ENCODE measurements at regions not wholly inside any gene's neighbourhood (a gene's known extent, or its start where the extent isn't known, plus 50 kb on each side); places are given as distances from the start of the nearest gene placed in this dataset.
A peak's percentile ranks its signal among the peaks of the same experiment; 100 is the strongest.
"Not testable (repeated sequence)": the region's sequence is repeated elsewhere in the genome, so short reads cannot be mapped to it uniquely, and the experiment has no call there.

DNA sequence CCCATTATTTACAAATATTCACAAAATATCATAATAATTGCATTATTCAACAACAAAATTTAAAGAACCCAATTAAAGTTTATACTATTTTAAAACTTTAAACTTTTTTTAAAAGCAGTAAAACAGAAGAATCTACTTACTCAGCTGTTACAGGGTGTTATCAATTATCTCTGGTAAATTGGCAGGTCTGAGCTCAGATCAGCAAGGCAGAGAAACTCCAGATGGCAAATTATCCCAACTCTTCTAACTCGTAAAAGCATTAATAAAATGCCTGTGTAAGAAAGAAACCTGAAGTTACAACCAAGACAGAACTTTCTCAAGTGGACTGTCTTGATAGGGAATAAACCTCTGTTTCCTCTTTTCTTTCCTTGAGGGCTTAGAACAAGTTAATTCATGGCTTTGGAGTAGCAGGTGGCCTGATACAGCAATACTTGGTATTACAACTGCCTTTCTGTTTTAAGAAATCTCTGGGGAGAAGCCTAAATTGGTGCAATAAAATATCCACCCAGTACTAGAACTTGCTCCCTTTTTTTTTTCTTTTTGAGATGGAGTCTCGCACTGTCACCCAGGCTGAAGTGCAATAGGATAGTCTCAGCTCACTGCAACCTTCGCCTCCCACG is 275.3 kb upstream of the MKLN1 start:
- ChIA-PET CTCF (interaction anchor here (1.3 to 2.1 kb wide), 2 partner anchors 11 to 16 kb away, joined by 3 to 5 read pairs; no protein-coding TSS in a partner anchor), POLR2A (no interaction called here)
- TF ChIP-seq, protein P1, sequence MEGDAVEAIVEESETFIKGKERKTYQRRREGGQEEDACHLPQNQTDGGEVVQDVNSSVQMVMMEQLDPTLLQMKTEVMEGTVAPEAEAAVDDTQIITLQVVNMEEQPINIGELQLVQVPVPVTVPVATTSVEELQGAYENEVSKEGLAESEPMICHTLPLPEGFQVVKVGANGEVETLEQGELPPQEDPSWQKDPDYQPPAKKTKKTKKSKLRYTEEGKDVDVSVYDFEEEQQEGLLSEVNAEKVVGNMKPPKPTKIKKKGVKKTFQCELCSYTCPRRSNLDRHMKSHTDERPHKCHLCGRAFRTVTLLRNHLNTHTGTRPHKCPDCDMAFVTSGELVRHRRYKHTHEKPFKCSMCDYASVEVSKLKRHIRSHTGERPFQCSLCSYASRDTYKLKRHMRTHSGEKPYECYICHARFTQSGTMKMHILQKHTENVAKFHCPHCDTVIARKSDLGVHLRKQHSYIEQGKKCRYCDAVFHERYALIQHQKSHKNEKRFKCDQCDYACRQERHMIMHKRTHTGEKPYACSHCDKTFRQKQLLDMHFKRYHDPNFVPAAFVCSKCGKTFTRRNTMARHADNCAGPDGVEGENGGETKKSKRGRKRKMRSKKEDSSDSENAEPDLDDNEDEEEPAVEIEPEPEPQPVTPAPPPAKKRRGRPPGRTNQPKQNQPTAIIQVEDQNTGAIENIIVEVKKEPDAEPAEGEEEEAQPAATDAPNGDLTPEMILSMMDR (IDR thresholded peaks at IDR 0.05; ENCODE audit: insufficient read depth, low read depth, low read length) = no peak
- Histone ChIP-seq H3K36me3 (ENCODE audit: control insufficient read depth, insufficient read depth, low read length) (0 out of 2 replicates have a peak, but pooled peaks cover 2% of the 10 kb centered on the region), H3K4me3 (ENCODE audit: low read depth, low read length) (no peak overlapping the region), H3K27me3 (ENCODE audit: control insufficient read depth, insufficient read depth, low read length) (no peaks in the 10 kb centered on the region)
- no peak for DNase-seq (ENCODE audit: low read depth)

GRCh38 chr7:131056007-131056406 is 271.7 kb upstream of the MKLN1 start:
- CTCF ChIA-PET = interaction anchor here (0.6 to 2.2 kb wide), 4 partner anchors 8 to 160 kb away, joined by 3 to 6 read pairs (median 4); no protein-coding TSS in a partner anchor
- no peak overlapping the region for H3K4me3 ChIP-seq (ENCODE audit: low read depth, low read length)
- DNase-seq (ENCODE audit: low read depth) = no peak
- TF ChIP-seq, protein P1 (IDR thresholded peaks at IDR 0.05; ENCODE audit: insufficient read depth, low read depth, low read length) = no peak
- POLR2A ChIA-PET = no interaction called here
- no peaks in the 10 kb centered on the region for H3K27me3 ChIP-seq (ENCODE audit: control insufficient read depth, insufficient read depth, low read length)
- peaks cover 2% of the 10 kb centered on the region; the same call in 1 of the 2 replicates for H3K36me3 ChIP-seq (ENCODE audit: control insufficient read depth, insufficient read depth, low read length)

DNA sequence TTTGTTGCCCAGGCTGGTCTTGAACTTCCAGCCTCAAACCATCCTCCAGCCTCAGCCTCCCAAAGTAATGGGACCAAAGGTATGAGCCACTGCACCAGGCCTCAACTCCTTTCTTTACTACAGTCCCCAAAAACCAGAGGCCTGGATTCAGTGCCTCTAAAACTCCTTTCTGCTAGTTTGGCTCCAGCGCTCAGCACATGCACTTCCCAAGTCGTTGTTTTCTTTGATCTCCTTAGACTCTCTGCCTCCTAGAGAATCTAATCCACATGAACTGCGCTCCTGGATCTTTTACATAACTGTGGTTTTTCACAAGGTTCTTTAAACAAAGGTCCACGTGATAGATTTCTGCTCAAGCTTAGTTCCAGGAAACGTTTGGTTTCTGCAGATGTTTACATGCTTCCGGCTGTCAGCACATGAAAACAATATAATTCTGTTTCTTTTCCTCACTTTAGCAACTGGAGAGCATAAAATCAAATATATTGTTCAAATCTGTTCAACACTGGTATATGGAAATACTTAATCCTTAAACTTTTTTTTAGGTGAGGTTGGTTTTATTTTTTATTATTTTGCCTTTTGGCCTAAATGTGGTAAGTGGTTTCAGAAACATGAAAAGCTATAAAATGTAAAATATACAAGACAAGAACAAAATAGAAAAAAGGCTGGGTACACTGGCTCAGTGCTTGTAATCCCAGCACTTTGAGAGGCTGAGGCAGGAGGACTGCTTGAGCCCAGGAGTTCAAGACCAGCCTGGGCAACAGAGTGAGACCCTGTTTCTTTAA is 270.5 kb upstream of the MKLN1 start:
- Histone ChIP-seq H3K4me3 (ENCODE audit: low read depth, low read length) (no peak overlapping the region), H3K27me3 (ENCODE audit: control insufficient read depth, insufficient read depth, low read length) (no peaks in the 10 kb centered on the region), H3K36me3 (ENCODE audit: control insufficient read depth, insufficient read depth, low read length) (peaks cover 4% of the 10 kb centered on the region; the same call in 1 of the 2 replicates)
- ChIA-PET CTCF (interaction anchor here (0.6 to 2.2 kb wide), 5 partner anchors 10 to 310 kb away, joined by 3 to 6 read pairs (median 5); no protein-coding TSS in a partner anchor), POLR2A (interaction anchor here (0.5 to 0.7 kb wide), 2 partner anchors 177 to 313 kb away, joined by 4 to 5 read pairs; no protein-coding TSS in a partner anchor)
- peak; percentile 65 for DNase-seq (ENCODE audit: low read depth)
- TF ChIP-seq, protein P1 (IDR thresholded peaks at IDR 0.05; ENCODE audit: insufficient read depth, low read depth, low read length) = no peak

GRCh38 chr7:131057794-131058070 is 269.9 kb upstream of the MKLN1 start:
- DNase-seq (ENCODE audit: low read depth) = no peak
- Histone ChIP-seq H3K27me3 (ENCODE audit: control insufficient read depth, insufficient read depth, low read length) (no peaks in the 10 kb centered on the region), H3K36me3 (ENCODE audit: control insufficient read depth, insufficient read depth, low read length) (peaks cover 4% of the 10 kb centered on the region; the same call in 1 of the 2 replicates), H3K4me3 (ENCODE audit: low read depth, low read length) (no peak overlapping the region)
- CTCF ChIA-PET = interaction anchor here (0.6 to 0.7 kb wide), 3 partner anchors 10 to 309 kb away, joined by 3 to 5 read pairs (median 4); no protein-coding TSS in a partner anchor
- POLR2A ChIA-PET = interaction anchor here (0.7 kb wide), 1 partner anchor 177 kb away, joined by 5 read pairs; no protein-coding TSS in a partner anchor
- TF ChIP-seq, protein P1 (IDR thresholded peaks at IDR 0.05; ENCODE audit: insufficient read depth, low read depth, low read length) = no peak

DNA sequence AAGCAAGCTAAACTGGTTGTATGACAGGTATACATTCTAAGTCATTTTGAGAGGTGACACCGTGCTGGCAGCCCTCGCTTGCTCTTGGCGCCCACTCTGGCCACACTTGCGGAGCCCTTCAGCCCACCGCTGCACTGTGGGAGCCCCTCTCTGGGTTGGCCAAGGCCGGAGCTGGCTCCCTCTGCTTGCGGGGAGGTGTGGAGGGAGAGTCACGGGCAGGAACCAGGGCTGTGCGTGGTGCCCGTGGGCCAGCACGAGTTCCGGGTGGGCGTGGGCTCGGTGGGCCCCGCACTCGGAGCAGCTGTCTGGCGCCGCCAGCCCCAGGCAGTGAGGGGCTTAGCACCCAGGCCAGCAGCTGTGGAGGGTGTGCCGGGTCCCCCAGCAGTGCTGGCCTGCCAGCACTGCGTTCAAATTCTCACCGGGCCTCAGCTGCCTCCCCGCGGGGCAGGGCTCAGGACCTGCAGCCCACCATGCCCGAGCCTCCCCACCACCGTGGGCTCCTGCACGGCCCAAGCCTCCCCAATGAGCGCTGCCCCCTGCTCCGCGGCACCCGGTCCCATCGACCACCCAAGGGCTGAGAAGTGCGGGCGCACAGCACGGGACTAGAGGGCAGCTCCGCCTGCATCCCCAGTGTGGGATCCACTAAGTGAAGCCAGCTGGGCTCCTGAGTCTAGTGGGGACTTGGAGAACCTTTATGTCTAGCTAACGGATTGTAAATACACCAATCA is 269.0 kb upstream of the MKLN1 start:
- not testable (repeated sequence) for H3K4me3 ChIP-seq (ENCODE audit: low read depth, low read length); DNase-seq (ENCODE audit: low read depth); H3K36me3 ChIP-seq (ENCODE audit: control insufficient read depth, insufficient read depth, low read length); H3K27me3 ChIP-seq (ENCODE audit: control insufficient read depth, insufficient read depth, low read length)
- ChIA-PET POLR2A (interaction anchor here (0.6 kb wide), 1 partner anchor 917 kb away, joined by 4 read pairs; no protein-coding TSS in a partner anchor), CTCF (interaction anchor here (0.9 kb wide), 1 partner anchor 11 kb away, joined by 3 read pairs; no protein-coding TSS in a partner anchor)

GRCh38 chr7:131059401-131059800 is 268.3 kb upstream of the MKLN1 start:
- CTCF ChIA-PET = interaction anchor here (0.9 kb wide), 1 partner anchor 10 kb away, joined by 3 read pairs; no protein-coding TSS in a partner anchor
- not testable (repeated sequence) for DNase-seq (ENCODE audit: low read depth); H3K4me3 ChIP-seq (ENCODE audit: low read depth, low read length); H3K27me3 ChIP-seq (ENCODE audit: control insufficient read depth, insufficient read depth, low read length); H3K36me3 ChIP-seq (ENCODE audit: control insufficient read depth, insufficient read depth, low read length)
- POLR2A ChIA-PET = interaction anchor here (0.6 kb wide), 1 partner anchor 917 kb away, joined by 4 read pairs; no protein-coding TSS in a partner anchor

Measured in BJ (cell line).